ENCODE measurements at regions not wholly inside any gene's neighbourhood (a gene's known extent, or its start where the extent isn't known, plus 50 kb on each side); places are given as distances from the start of the nearest gene placed in this dataset.

DNA sequence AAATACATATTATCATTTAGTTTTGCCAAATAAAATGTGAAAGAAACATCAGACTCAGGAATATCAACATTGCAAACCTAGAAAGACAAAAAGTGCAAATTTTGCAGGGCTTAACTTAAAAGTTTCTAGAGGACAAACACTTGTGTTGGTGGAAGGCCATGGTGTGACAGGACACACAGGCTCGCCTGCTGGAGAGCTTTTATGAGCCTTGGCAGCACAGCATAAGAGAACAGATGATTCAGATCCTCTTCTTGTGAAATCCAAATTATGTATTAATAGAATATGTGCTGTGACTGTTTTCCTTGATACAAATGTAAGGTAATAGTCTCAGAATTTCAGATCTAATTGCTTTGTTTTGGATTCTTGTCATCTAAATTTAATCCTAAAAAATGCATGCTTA is 72.9 kb upstream of the ABCB5 start:
- no peak for TF ChIP-seq GATA3 (IDR thresholded peaks at IDR 0.05; ENCODE audit: low read depth, low read length)

DNA sequence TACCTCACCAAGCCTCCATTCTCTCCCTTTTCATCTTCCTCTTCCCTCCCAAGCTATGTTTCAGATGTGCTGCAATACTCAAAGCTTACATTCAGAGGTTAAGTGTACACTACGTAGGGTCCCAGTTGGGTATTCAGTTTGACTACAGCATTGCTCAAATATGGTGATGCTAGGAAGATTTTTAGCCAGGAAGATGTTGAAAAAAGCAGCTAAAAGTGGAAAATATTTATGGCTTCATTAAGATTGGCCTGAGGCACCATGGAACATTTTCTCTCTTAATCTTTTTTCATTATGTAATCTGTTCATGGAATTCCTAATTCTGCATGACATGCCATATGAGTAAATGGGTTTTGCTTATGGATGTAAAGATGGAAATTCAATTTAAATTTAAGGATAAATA is 72.0 kb upstream of the ABCB5 start:
- TF ChIP-seq GATA3 (IDR thresholded peaks at IDR 0.05; ENCODE audit: low read depth, low read length) (no peak), GATA2 (IDR thresholded peaks at IDR 0.05; ENCODE audit: low read depth, low read length) (no peak)

DNA sequence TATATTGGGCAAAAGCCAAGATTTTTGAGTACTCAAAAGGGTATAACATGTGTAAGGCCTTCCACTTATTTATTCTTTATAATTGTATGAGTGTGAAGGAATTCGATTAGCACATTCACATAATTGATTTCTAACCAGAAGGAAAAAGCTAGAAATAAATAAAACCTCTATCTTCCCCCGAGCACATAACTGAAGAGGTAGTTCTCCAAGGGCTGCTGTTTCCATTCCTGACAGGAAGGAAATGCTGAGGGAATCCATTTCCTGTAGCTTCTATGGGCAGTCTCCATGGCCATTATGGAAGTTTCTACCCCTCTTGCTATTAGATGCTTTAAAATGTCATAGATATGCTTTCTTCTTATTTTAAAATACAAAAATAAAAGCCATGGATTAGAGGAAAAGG is 70.5 kb upstream of the ABCB5 start:
- TF ChIP-seq GATA3 (IDR thresholded peaks at IDR 0.05; ENCODE audit: low read depth, low read length) (no peak), GATA2 (IDR thresholded peaks at IDR 0.05; ENCODE audit: low read depth, low read length) (no peak)

DNA sequence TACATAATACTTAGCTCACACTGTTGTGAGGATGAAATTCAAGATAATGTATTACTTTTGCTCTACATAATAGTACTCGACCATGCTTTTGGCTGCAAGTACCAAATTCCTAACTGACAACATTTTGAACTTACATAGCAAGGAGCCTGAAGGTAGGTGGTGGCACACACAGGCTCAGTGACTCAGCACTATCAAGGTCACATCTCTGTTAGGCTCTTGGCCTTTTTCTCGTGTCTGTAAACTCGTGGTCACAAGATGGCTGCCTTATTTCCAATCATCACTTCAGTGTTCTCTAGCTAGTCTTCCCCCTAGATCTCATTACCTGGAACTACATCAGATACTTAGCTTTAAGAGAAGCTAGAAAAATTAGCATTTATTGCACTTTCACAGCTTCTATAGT is 61.4 kb upstream of the ABCB5 start:
- TF ChIP-seq GATA3 (IDR thresholded peaks at IDR 0.05; ENCODE audit: low read depth, low read length) (no peak), GATA2 (IDR thresholded peaks at IDR 0.05; ENCODE audit: low read depth, low read length) (no peak)

DNA sequence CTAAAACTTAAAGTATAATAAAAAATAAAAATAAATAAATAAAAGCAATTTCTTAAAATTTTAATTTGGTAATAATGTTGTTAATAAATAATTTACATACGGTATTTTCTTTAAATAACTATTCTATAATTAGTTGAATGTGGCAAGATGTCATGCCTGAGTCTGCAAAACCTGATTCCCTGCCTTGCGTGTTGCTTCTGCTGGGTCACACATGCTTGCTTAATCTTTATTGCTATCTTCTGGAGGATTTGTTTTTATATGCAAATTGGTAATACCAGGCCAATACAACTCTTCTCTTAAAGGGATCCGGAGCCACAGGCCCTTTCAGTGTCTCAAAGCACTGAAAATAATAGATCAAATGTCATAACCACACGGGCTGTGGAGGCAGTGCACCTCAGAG is 59.4 kb upstream of the ABCB5 start:
- TF ChIP-seq GATA3 (IDR thresholded peaks at IDR 0.05; ENCODE audit: low read depth, low read length), result no peak
- TF ChIP-seq GATA2 (IDR thresholded peaks at IDR 0.05; ENCODE audit: low read depth, low read length), result no peak

DNA sequence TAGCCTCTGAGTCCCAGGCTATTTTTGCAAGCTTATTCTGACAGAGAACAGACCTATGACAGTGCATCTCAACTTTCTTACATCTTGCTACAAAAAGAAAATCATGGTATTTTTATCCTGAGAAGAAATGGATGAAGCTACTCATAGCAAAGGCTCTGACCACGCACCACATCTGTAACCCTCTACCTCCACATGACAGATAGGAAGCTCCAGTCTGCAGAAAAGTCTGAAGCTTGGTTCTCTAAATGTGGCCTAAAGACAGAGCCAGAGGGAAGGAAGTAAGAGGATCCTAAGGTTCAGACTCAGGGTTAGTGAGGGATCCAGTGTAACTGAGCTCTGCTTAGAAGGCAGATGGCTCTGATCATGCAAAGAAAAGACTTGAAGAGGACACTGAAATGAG is 58.4 kb upstream of the ABCB5 start:
- no peak for TF ChIP-seq GATA3 (IDR thresholded peaks at IDR 0.05; ENCODE audit: low read depth, low read length)
- TF ChIP-seq GATA2 (IDR thresholded peaks at IDR 0.05; ENCODE audit: low read depth, low read length), result no peak

DNA sequence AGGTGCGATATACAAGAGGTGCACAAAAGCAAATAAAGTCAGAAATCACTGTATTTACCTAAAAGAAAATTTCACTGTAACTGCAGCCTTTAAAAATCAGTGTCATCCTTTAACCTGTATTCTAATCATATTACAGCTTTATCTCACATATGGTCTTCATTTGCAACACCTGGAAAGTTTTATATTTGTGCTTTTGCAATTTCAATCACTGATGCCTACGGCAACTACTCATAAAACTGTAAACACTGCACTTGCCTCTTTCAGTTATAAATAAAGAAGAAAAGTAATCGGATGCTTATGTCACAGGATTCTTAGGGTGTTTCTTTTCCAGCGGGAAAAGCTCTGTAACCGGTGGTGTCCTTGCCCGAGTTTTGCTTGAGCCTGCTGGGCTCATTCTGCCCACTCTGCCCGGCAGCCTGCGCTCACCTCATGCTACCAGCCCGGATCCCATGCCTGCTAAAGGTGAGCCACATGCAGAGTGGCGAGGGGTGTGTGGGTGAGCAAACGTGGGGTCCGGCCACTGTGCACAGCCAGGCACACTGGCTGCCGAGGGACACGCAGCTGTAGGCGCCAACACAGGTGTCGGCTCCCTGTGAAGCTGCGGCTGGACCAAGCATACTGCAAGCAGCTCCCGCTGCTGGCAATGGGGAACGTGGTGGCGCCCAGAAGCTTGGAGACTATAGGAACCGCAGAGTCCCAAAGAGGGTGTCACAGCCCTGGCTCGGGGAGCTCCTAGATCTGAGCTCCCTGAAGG is 56.3 kb upstream of the ABCB5 start:
- TF ChIP-seq GATA2 (IDR thresholded peaks at IDR 0.05; ENCODE audit: low read depth, low read length), result no peak
- no peak for TF ChIP-seq GATA3 (IDR thresholded peaks at IDR 0.05; ENCODE audit: low read depth, low read length)

DNA sequence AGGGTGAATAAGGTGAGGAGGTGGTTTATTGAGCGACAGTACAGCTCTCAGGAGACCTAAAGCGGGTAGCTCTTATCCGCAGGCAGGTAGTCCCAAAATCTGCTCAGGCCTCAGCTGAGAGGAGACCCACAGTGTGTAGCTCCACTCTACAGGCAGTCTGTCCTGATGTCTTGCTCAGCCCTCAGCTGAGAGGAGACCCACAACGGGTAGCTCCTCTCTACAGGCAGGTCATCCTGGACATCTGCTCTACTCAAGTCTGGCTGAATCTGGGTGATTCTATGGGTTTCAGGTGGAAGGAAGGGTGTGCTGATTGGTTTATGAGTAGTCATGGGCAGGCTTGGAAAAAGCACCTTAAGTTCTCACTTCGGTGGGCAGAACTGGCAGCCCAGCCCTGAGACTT is 55.6 kb upstream of the ABCB5 start:
- TF ChIP-seq GATA3 (IDR thresholded peaks at IDR 0.05; ENCODE audit: low read depth, low read length), result no peak
- no peak for TF ChIP-seq GATA2 (IDR thresholded peaks at IDR 0.05; ENCODE audit: low read depth, low read length)

DNA sequence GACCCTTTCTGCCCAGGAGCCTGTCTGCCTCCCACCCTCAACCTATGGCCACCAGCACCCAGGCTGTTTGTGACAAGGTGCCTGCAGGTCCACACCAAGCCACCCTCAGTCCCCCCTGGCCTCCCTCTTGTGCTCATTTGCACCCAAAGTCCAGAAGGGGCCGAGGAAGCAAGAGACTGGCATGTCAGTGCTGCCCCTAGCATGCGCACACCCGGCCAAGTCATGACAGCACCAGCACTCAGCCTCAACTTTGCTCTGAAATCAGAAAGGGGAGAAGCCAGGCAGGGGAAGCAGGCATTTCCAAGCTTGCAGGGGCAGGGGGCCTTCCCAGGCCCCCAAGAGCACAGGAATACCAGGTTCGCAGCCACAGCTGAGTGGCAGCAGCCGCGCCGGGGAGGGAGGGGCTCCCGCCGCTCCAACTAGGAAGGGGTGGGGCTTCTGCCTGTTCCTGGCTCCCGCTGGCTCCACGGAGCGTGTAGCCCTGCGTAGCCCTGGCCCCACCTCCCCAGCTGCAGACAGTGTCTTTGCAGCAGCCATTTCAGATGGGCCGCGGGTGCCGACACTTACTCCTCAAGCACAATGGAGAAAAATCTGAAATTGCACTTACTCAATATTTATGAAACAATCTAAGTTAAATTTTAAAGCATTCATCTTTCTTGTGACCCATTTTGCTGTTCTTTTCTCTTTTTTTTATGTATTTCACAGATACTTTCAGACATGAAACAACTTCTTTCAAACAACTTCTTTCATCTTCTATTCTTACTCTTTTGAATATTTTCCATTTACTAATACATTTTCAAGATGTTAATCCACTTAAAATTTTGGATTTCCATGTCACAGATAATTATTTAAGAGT is 54.9 kb upstream of the ABCB5 start:
- no peak for TF ChIP-seq GATA2 (IDR thresholded peaks at IDR 0.05; ENCODE audit: low read depth, low read length)
- no peak for TF ChIP-seq GATA3 (IDR thresholded peaks at IDR 0.05; ENCODE audit: low read depth, low read length)

DNA sequence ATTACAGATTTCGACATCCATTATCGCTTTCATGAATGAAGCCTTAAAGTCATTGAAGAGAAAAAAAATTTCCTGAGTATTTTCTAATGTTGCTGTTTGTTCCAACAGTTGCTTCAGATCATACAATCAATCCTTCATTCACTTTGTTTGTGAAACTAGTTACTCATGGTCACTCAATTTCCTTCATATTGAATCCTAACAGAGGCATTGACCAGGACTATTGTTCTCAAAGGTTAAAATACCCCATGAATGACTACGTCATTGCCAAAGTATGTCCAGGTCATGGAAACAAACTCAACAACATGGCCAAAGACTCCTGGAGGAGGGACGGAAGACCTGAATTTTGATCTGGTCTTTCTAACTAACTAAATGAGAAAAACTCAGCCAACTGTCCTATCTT is 54.0 kb upstream of the ABCB5 start:
- TF ChIP-seq GATA3 (IDR thresholded peaks at IDR 0.05; ENCODE audit: low read depth, low read length) (no peak), GATA2 (IDR thresholded peaks at IDR 0.05; ENCODE audit: low read depth, low read length) (no peak)

DNA sequence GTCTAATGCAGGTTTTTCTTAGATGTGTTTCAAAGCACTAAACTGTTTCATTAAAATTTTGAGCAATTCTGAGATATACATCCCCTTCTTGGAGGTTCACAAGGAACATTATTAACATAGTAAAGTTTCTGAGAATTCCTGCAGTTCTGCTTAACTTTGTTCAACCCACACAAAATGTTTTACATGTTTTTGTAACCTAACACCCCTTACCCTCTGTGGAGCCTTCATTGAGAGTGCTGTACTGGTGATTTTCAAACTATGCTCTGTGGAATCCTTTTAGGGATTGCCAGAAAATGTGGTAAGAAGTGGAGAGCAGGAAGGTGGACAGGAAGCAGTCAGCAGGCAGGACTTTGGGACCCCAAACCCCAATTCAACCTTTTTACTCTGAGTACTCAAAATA is 53.6 kb upstream of the ABCB5 start:
- TF ChIP-seq GATA2 (IDR thresholded peaks at IDR 0.05; ENCODE audit: low read depth, low read length) (no peak), GATA3 (IDR thresholded peaks at IDR 0.05; ENCODE audit: low read depth, low read length) (no peak)

DNA sequence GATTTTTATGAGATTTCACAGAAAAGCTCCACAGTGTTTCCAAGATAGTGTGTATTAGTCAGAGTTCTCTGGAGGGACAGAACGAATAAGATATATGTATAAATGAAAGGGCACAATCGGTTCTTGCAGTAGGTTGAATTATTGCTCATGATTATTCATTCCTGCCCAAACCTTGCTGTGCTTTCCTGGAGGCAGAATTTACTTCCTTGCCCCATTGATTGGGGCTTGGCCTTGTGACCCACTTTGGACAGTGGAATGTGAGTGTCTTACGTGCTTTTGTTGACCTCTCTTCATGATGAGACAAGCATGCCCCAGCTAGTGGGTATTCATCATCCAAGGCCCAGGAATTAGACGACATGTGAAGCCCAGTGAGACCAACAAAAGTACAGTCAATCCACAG is 53.0 kb upstream of the ABCB5 start:
- no peak for TF ChIP-seq GATA2 (IDR thresholded peaks at IDR 0.05; ENCODE audit: low read depth, low read length)
- TF ChIP-seq GATA3 (IDR thresholded peaks at IDR 0.05; ENCODE audit: low read depth, low read length), result no peak
